K562 (cell line): ENCODE measurements at regions not wholly inside any gene's neighbourhood (a gene's known extent, or its start where the extent isn't known, plus 50 kb on each side); places are given as distances from the start of the nearest gene placed in this dataset.

Experiments
- BRCA1 ChIP-seq, 2 experiments: fragments of 450-650 bp in 1 of 2; sonication (generic) in 1 of 2; formaldehyde crosslinking in 1 of 2; IDR thresholded peaks; 2 replicates each; pipeline versions ENCODE4 v1.5.0 to v1.6.1; 2017 to 2020; ENCODE audit warnings: mild to moderate bottlenecking in 1 of 2, missing genetic modification reagents in 1 of 2
- C11orf30 ChIP-seq: fragments of 450-650 bp; IDR thresholded peaks from 2 replicates; pipeline ENCODE4 v1.6.1; 2016; ENCODE audit warnings: low read depth, mild to moderate bottlenecking
- CC2D1A ChIP-seq: fragments of 450-650 bp; IDR thresholded peaks from 2 replicates; pipeline ENCODE4 v1.6.1; 2017; ENCODE audit warnings: mild to moderate bottlenecking
- COPS2 ChIP-seq: fragments of 450-650 bp; conservative IDR thresholded peaks from 2 replicates; pipeline ENCODE4 v1.6.1; 2016; ENCODE audit warnings: mild to moderate bottlenecking, moderate library complexity
- CREB3L1 ChIP-seq: fragments of 450-650 bp; IDR thresholded peaks from 2 replicates; pipeline ENCODE4 v1.6.1; 2014; ENCODE audit warnings: low read depth, mild to moderate bottlenecking, moderate library complexity, borderline replicate concordance
- DIDO1 ChIP-seq: fragments of 450-650 bp; IDR thresholded peaks from 2 replicates; pipeline ENCODE4 v1.6.1; 2016; ENCODE audit warnings: low read depth, missing biosample characterization, missing genetic modification characterization
- ELF1 ChIP-seq: fragments of 200-800 bp; sonication (Bioruptor generic); IDR thresholded peaks from 2 replicates; pipeline ENCODE4 v1.6.1; 2016; ENCODE audit warnings: missing genetic modification characterization, missing compliant biosample characterization
- HES1 ChIP-seq: fragments of 450-650 bp; IDR thresholded peaks from 2 replicates; pipeline ENCODE4 v1.6.1; 2016; ENCODE audit warnings: low read depth, mild to moderate bottlenecking, moderate library complexity
- HIVEP1 ChIP-seq: fragments of 250-450 bp; sonication (Bioruptor Pico); IDR thresholded peaks from 2 replicates; pipeline ENCODE4 v1.4.0; 2020; ENCODE audit warnings: mild to moderate bottlenecking
- HMGN3 ChIP-seq: IDR thresholded peaks from 2 replicates; pipeline ENCODE4 v1.6.1; 2011; ENCODE audit warnings: borderline replicate concordance, low read depth, mild to moderate bottlenecking, mixed read lengths, low read length; ENCODE audit not compliant: insufficient read length; ENCODE audit errors: extremely low read depth
- MEIS2 ChIP-seq: fragments of 450-650 bp; IDR thresholded peaks from 2 replicates; pipeline ENCODE4 v1.6.1; 2014; ENCODE audit warnings: mild to moderate bottlenecking; ENCODE audit not compliant: partially characterized antibody
- MYC ChIP-seq, 2 experiments: fragments of 250-450 bp in 1 of 2; sonication (Bioruptor Pico) in 1 of 2; IDR thresholded peaks; 2 replicates each; pipeline versions ENCODE4 v1.5.1 to v1.6.1; 2012 to 2021; ENCODE audit warnings: low read depth in 2 of 2, borderline replicate concordance in 1 of 2, improper control_type of control experiment in 1 of 2, low read length in 1 of 2, mild to moderate bottlenecking in 1 of 2, moderate library complexity in 1 of 2
- NFE2L1 ChIP-seq: fragments of 450-650 bp; IDR thresholded peaks from 2 replicates; pipeline ENCODE4 v1.6.1; 2016; ENCODE audit warnings: missing genetic modification characterization, low read depth, mild to moderate bottlenecking, missing compliant biosample characterization, moderate library complexity, borderline replicate concordance
- POLR3G ChIP-seq: IDR thresholded peaks from 2 replicates; pipeline ENCODE4 v1.6.1; 2011; ENCODE audit not compliant: insufficient read length, insufficient replicate concordance; ENCODE audit errors: extremely low read depth
- RUNX1 ChIP-seq: sonication (generic); IDR thresholded peaks from 2 replicates; pipeline ENCODE4 v1.6.1; 2016; ENCODE audit warnings: antibody characterized with exemption, low read depth
- SMARCA5 ChIP-seq: fragments of 450-650 bp; IDR thresholded peaks from 2 replicates; pipeline ENCODE4 v1.6.1; 2016
- TEAD1 ChIP-seq, 2 experiments: fragments of 450-650 bp in 1 of 2; sonication (generic) in 1 of 2; formaldehyde crosslinking; IDR thresholded peaks; 2 replicates each; pipeline versions ENCODE4 v1.4.0 to v1.8.0; 2020 to 2022; ENCODE audit warnings: mild to moderate bottlenecking in 2 of 2, missing genetic modification reagents in 1 of 2
- TOE1 ChIP-seq, 2 experiments: fragments of 450-650 bp in 1 of 2; sonication (generic) in 1 of 2; formaldehyde crosslinking in 1 of 2; IDR thresholded peaks; 2 replicates each; pipeline versions ENCODE4 v1.7.1 to v1.8.0; 2016 to 2022; ENCODE audit warnings: borderline replicate concordance in 2 of 2, mild to moderate bottlenecking in 2 of 2, antibody characterized with exemption in 1 of 2, inconsistent platforms in 1 of 2, low read depth in 1 of 2, missing genetic modification reagents in 1 of 2, moderate library complexity in 1 of 2
- ZBTB17 ChIP-seq: fragments of 450-650 bp; formaldehyde crosslinking; IDR thresholded peaks from 2 replicates; pipeline ENCODE4 v1.4.0; 2020; ENCODE audit warnings: mild to moderate bottlenecking
- ZNF274 ChIP-seq: IDR thresholded peaks from 2 replicates; pipeline ENCODE4 v1.6.1; 2011; ENCODE audit warnings: low read depth, mild to moderate bottlenecking, low read length, moderate library complexity, borderline replicate concordance
- ZNF583 ChIP-seq: fragments of 250-450 bp; sonication (Bioruptor Pico); IDR thresholded peaks from 2 replicates; pipeline ENCODE4 v1.4.0; 2020
- TF ChIP-seq, protein P1 (sequence below): fragments of 450-650 bp; conservative IDR thresholded peaks from 2 replicates; pipeline ENCODE4 v1.6.1; 2016; ENCODE audit warnings: missing genetic modification characterization, low read depth, mild to moderate bottlenecking, control low read depth, missing compliant biosample characterization

- TF ChIP-seq DIDO1 (tag) (no peak), NFE2L1 (no peak), MEIS2 (no peak), ELF1 (tag) (peak; percentile 71), TEAD1 (CRISPR knock-in tag; IDR thresholded peaks at IDR 0.05) (peak in 1 of 2 experiments; percentile 20; a peak in 1 of 4 replicates), COPS2 (no peak), BRCA1 (IDR thresholded peaks at IDR 0.05) (no peak), BRCA1 (CRISPR knock-in tag; IDR thresholded peaks at IDR 0.05) (no peak), CREB3L1 (peak; percentile 74), CC2D1A (no peak), HIVEP1 (CRISPR knock-in tag) (no peak), HMGN3 (no peak), SMARCA5 (no peak), RUNX1 (no peak), MYC (IDR thresholded peaks at IDR 0.05; ENCODE audit: low read depth, low read length) (peak; percentile 79), MYC (CRISPR knock-in tag; IDR thresholded peaks at IDR 0.05; ENCODE audit: borderline replicate concordance, low read depth) (peak; percentile 75; the same call in 1 of the 2 replicates), POLR3G (no peak), C11orf30 (peak; percentile 45), TOE1 (IDR thresholded peaks at IDR 0.05; ENCODE audit: borderline replicate concordance) (no peak), TOE1 (CRISPR knock-in tag; IDR thresholded peaks at IDR 0.05; ENCODE audit: borderline replicate concordance, low read depth) (no peak), HES1 (no peak), ZBTB17 (no peak), ZNF274 (no peak), ZNF583 (CRISPR knock-in tag) (peak; percentile 32; the same call in 1 of the 2 replicates)
- TF ChIP-seq, protein P1, sequence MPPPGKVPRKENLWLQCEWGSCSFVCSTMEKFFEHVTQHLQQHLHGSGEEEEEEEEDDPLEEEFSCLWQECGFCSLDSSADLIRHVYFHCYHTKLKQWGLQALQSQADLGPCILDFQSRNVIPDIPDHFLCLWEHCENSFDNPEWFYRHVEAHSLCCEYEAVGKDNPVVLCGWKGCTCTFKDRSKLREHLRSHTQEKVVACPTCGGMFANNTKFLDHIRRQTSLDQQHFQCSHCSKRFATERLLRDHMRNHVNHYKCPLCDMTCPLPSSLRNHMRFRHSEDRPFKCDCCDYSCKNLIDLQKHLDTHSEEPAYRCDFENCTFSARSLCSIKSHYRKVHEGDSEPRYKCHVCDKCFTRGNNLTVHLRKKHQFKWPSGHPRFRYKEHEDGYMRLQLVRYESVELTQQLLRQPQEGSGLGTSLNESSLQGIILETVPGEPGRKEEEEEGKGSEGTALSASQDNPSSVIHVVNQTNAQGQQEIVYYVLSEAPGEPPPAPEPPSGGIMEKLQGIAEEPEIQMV (tag): no peak
Observed at GRCh38 chr19:27793644-27794493, 1419.1 kb downstream of the UQCRFS1 start (continued).
